CD4-positive, alpha-beta T cell treated with Interleukin-10 for 1 hour (primary cell): ENCODE measurements at regions not wholly inside any gene's neighbourhood (a gene's known extent, or its start where the extent isn't known, plus 50 kb on each side); places are given as distances from the start of the nearest gene placed in this dataset.

ENCODE experiments used
- DNase-seq: peaks from one replicate; pipeline ENCODE4 v3.0.0-alpha.2; 2020

DNA sequence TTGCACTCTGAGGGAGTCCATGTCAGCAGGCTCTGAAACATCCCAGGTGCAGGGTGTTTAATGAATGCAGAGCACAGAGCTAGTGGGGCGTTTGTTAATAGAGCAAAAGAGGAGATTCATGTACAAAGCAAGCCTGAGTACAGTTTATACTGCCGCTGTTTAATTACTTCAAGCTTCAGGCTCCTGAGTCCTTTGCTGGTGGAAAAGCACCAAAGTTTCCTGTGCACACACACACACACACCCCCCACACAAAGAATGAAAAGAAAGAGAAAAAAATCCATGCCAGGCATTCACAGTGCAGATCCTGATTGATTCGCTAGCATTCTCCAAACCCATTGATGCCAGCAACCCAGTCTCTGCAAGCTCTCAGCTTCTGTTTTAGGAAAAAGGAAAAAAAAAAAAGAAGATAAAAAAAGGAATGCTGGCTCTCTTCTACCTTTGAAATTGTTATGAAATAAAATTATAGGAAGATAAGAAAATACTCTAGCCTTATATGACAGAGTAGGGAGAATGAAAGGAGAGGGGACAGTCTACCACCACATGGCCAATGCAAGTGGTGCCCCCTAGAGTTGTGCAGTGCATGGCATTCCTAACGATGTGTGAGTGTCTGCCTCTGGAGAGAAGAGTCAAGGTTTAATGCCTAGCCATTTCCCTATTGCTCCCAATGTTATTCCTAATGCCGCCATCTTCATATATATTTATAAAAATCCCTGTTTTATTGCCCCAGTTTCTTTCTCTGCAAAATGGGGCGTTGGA, 216.5 kb downstream of the TMEM114 start:
- no peak for DNase-seq

DNA sequence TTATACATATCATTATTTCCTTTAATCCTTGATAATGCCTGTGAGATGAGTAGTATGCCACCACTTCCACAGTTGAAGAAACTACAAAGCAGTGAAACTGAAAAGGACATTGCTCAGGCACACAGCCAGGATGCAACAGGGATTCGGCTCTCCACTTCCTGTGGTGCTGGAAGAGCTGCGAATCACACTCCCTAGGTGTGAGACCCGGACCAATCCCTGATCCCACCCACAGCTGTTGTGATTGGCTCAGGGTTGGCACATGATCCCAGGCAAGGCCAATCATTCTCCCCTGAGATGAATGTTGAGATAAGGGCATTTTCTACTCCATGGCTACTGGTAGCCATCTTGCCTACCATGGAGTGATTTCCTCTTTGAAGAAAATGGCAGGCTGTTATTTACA, 218.2 kb downstream of the TMEM114 start:
- no peak for DNase-seq

DNA sequence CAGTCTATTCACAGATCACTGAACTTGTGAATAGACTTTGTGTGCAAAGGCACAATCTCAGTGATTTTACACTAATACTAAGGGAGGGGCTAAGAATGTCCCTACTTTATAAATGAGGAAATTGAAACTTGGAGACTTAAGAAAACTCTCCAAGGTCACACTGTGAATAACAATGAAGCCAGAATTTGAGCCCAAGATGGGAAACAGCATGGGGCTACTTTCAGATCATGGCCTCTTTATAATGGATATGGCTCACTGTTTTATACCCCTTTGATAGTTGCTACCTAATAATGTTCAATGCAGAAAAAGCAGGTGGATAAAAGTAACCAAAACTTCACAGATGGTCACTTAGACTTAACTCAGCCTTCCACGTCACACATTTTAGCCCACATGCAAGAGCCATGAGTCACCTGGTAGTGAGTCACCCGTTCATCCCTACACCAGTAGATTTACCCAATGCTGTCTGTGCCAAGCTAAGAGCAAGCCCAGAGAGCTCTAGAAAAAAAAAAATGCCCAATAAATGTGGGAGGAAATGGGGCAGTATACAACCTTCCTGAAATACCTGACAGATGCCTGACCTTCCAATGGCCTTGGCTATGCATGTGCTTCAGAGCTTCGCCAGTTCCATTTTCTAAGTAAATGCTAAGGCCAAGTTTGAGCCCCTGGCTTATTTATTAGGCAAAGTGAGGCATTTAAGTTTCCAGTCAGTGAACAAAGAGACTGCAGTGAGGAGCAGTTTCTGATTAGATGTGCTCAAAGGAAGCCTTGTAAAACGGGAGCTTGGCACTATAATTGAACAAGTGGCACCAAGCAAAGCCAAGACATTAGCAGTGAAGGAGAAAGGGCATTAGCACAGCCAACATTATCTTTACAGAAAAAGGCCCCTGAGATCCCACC, 219.7 kb downstream of the TMEM114 start:
- DNase-seq = no peak

DNA sequence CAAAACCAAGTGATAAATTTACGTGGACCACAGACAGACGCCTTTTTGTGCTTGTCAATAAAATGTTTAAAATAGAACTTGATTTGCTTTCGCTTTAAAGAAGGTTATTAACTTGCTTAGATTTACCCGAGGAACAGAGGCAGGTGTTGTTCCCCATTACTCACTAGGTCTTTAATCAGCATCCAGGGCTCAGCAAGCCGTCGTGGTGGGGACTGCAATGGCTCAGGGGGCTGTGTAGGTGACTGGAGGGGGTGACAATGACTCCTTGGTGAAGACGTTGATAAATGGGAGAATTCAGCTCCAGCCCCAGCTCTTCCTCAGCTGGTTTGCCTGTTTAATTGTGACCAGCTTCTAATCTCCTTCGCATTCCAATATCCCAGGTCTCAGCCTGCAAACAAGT, 231.4 kb downstream of the TMEM114 start:
- no peak for DNase-seq

DNA sequence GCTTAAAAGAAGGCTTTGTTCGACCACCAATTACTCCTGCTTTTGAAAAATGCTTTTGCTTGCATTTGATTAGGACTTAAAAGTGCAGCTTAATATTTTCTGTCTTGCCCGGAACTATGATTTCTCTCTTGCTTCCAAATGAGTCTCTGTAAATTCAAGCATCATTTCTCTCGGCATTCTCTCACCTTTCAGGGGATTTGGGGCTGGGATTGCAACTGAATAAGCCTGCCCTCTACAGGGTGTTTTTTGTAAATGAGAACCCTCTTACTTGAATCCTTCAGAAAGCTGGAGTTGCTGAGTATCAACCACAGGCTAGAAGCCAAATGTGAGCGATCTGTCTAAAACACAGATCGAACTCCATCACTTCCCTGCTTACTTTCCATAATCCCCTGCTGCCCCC, 234.6 kb downstream of the TMEM114 start:
- DNase-seq = no peak

DNA sequence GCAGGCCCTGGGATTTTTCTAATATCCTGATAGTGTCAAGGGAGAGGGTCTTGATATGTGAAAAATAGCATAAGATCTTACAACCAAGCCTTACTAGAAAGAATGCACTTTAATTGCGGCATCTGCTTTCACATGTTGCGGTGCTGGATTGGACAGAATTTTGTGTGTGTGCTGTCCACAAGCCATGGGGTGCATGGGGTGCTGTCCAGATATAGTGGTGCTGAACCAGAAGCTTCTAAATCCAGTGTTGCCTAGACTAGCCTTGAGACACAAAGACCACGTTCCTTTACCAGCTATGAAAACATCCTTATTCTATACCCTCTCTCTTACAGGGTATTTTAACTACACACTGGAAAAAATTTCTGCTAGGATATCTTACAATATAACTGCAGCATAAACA, 244.0 kb downstream of the TMEM114 start:
- no peak for DNase-seq

DNA sequence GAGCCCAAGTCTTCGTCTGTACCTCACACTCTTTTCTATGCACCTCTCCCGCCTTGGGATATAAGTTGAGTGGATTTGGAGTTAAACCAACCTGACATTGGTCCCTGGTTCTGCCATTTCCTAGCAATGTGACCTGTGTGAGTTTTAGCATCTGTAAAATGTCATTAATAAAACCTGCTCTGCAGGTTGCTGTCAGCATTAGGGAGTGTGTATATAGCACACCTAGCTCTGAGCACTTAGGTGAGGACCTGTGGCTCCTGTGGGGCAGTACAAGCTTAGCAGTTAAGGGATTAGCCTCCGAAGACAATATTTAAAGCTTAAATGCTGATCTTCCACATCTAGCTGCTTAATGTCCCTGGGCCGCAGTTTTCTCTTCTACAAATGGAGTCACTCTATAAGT, 248.0 kb downstream of the TMEM114 start:
- DNase-seq = no peak

DNA sequence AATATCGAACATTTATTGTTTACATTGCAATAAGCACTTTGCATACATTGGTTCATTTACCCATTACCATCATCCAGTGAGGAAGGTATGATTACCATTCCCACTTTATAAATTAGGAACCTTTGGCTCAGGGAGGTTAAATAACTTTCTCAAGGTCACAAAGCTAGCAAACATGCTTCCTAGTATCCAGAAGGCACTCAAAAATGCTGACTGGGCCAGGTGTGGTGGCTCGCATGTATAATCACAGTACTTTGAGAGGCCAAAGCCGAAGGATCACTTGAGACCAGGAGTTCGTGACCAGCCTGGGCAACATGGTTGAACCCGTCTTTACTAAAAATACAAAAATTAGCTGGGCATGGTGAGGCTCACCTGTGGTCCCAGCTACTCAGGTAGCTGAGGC, 259.6 kb downstream of the TMEM114 start:
- no peak for DNase-seq

DNA sequence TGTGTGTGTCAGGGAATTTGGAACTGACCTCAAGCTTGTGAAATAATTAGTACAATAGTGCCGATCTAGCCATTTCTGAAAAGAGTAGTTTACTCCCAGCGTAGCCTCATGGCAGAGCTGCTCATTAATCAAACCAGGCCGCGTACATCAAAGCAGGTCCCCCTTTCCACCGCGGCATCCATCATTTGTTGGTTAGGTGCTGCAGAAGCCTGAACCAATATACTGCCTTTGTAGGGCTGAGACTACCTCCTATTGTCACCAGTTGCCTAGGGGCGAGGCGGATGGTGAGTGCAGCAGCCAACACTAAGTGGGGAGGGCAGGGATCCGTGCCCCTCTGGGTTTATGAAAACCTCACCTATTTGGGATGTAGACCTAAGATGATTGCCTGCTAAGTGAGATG, 264.1 kb downstream of the TMEM114 start:
- DNase-seq = no peak

DNA sequence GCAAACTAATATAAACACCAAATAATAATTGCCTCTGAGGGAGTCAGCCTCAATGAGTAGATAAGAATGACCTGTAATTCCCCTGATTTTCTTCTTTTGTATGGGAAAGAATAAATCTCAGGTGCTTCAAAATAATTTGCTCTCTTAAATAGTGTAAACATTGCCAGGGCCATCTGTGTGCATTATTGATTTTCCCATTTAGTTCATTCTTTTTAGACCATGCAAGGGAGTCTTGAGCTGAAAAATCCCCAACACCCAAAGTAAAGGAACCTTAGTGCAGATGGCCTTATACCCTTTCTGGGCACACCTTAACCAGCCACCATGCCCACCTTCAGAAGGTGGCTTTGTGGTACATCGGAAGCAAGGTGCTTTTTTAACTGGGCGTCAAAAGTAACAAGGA, 267.2 kb downstream of the TMEM114 start:
- DNase-seq = no peak

DNA sequence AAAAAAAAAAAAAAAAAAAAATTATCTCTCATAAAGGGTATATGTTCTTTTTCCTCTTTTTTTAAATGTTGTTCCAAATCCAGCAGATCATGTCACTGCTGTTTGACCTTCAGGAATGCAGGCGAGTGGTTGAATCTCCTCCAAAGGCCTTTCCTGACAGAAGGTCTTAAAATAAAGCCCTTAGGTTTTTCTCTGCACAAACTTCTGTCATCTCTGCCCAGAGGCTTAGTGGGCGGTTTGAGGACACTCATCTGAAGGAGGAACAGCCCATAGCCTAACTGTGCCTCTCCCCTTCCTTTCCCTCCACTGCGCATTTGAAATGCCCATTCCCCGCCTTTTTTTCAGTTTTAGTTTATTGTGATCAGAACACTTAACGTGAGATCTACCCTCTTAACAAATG, 270.2 kb downstream of the TMEM114 start:
- DNase-seq = no peak

DNA sequence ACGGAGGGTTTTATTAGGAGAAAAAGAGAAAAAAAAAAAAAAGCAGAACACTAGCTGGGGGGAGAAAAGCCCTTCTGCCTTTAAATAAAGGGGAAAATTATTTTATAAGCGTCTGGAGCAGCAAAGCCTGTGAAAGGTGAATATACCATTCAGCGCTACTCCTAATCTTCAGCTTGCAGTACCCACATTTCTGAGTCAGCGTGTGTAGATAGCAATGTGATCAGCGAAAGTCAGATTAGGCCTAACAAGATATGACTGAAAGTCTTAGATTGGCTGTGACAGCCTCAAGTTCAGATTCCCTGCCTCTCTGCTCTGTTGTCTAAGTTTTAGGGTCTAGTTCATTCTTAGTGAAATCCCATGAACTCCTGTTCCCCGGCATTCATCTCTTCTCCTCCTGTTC, 279.5 kb downstream of the TMEM114 start:
- DNase-seq = no peak

DNA sequence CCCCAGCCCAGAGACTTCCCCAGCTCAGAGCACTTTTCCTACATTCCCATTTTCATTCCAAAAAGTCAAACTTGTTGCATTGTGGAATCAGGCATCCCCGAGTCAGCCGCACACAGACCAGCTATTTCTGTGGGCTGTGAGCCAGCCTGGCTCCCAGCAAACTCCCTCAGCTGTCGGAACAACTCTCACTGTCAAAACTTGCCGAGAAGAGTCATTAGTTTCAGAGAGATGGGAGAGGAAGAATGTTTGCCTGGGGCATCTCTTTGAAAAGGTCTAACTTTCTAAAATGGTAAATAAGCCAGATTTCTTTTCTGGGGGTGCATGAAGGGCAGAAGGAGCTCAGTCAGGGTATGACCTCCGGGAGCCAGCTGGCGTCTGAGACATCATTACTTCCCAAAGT, 280.0 kb downstream of the TMEM114 start:
- no peak for DNase-seq

DNA sequence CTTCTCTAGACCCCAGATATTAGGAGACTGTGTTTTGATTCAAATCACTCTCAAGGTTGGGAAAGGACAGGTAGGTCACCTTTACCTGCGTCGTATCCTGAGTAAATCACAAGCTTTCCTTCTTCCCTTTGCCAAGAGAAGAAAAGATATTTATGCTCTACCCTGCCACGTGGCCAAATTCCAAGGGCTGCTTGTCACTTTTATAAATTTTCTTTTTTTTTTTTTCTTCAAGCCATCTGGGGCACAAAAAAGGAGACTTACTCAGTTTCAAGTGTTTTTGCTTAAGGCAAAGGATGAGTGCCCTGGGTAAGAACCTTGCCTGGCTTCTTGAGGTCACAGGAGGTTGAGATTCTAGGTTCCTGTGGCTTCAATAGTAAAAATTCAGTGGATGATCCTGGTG, 285.1 kb downstream of the TMEM114 start:
- no peak for DNase-seq

DNA sequence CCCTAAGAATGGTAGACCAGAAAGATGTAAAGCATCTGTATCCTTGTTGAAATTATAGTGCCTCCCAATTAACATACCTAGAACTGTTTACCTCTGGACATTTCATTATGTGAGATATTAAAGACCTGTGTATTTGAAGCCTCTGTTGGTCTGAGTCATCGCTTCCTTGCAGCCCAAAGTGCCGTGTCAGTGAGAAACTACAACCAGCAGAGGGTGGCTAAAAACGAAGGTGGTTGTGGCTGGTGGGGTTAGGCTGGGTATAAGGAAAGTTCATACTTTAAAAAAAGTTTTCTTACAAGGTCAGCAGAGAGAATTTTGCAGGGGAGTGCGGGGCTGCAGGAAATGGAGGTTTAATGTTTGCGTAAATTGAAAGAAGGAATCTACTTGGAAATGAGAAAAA, 290.7 kb downstream of the TMEM114 start:
- DNase-seq = no peak

DNA sequence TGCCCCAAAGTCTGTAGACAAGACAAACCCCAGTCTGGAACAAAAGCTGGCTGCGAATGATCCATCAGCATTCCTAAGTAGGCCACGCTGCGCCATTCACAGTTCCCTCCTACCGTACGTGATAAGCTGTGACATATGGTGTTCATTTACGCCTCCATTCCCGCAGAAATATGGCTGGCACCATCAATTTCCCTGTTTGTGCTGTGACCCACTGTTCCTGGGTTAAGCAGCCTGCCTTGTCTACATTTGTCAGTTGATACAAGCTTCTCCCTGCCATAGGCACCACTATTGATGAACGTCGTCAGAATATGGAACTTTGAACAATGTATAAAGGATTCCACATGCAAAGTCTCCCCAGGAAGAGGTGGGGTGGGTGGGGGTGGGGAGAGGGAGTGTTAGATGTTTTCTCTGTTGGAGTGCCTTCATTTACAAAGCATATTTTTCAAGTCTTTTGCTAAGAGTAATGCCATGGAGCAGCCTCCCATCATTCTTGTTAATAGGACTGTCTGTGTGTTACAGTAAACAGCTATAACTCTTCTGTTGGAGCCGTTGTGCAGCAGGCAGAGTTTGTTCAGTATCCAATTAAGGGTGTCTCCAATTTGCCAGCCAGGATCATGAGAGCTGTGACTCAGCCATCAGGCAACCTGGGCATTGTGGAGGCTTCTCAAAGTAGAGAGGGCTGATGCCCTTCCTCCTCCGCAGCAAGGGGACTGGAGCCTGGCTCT, 294.6 kb downstream of the TMEM114 start:
- no peak for DNase-seq

DNA sequence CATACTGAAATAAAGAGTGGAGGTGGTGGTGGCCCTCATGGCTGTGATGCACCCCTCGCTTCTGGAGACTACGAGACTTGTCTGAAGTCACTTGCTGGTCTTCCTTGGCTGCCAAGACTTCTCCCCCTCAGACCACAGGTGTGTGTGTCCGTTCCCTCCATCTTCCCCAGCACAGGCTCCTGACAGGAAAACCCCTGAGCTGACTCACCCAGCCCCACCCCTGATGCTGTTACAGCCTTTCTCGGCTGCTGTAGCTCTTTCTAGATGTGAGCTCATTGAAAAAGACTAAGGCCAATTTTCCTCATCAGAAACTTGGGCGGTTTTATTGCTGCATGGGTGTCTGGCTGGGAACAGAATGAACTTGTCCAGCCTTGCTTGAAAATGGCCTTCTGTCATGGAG, 296.9 kb downstream of the TMEM114 start:
- DNase-seq = no peak

DNA sequence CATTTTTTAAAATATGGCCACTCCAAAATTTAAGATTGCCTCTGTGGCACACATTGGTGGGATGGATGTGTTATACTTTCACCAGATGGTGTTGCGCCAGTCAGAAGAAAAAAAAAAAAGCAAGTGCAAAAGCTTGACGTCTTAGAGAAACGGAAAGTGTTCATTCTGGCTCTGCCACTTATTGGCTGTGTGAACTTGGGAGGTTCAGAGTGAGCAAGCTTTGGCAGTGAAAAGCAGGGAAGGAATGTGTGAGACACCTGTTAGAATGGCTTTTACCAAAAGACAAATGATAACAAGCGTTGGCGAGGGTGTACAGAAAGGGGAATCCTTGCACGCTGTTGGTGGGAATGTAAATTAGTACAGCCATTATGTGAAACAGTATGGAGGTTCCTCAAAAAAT, 298.0 kb downstream of the TMEM114 start:
- DNase-seq = no peak

DNA sequence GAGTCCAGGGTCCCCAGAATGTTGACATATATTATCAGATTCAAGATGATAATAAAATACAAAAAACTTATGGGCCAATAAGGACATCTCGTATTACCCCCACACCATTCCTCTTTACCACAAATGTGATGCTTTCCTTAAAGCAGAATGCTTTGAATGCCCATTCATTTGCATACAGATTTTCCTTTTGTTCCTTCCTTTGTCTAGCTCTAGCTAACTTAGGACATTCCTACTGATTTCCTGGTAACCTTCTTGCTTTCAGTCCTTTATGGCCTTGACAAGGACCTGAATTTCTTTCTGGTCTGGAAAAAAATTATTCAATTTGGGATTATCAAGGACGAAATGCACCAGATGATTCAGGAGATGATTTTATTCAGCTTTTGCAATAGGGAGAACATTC, 304.0 kb downstream of the TMEM114 start:
- no peak for DNase-seq

DNA sequence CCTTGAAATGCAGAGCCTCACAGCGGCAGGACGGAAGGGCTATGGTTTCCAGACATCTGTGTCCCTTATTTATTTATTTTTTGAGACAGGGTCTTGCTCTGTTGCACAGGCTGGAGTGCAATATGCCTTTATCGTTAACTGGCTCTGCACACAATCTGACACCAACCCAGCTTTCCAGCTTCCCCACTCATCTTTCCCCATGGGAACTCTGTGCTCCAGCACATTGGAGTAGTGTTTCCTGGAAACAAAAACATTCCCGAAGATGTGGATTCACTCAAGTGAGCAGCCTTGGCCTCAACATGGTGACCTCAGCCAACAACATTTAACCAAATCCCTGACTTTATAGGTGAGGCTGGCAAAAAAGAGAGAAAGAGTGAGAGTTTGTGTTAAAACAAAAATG, 307.1 kb downstream of the TMEM114 start:
- no peak for DNase-seq

DNA sequence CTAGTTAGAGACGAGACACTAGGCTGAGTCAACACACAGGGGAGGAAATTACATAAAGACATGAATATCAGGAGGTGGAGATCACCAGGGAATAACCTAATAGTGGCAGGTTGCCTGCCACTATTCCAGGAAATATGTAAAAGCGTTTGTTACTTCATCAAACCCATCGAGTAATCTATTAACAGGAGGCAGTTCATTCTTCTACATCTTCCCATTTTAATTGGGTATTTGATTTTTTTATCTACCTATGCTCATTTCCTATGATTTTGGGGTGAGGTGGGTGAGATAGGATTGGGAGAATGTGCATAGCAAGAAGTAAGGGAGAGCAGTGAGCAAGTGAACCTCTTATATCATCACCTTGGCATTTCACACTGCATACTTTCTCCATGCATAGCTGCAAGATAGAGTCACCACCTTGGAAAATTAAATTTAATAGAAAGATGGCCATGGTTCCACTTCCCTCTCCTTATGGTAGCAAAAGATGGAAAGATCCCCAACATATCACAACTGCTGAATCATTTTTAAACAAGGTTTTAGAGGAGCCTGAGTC, 312.2 kb downstream of the TMEM114 start:
- no peak for DNase-seq

DNA sequence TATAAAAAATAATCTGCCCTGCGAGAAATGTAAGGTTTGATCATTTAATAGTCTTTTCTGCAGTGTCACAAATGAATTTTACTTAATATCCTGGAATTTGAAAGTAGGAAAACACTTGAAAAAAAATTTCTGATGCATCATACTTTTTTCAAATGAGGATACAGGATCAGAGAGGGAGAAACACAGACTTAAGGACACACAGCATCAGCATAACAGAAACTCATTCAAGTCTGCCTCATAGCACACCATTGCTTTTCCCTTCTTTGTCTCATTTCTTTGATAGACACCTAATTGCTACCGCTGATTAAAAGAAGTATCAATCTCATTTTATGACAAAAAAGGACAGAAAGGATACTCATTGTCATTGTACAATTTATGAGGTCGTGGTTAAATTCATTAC, 319.0 kb downstream of the TMEM114 start:
- DNase-seq = no peak

DNA sequence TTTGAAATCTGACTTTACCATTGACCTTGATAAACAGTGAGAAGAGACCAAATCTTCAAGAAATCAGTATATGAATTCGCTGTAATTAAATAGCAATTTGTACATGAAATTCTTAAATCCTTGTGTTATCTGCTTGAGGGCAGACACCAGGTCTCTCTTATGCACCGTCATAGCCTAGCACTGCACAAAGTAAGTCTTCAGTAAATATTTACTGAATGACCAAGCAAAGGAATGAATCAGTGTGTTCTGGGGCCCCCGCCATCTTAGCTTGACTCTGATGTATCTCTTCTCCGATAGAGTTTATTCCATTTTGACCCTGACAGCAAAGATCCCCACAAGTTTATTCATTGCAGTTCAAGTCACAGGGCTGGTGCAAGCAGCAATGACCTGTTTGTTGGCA, 328.0 kb downstream of the TMEM114 start:
- DNase-seq = no peak

DNA sequence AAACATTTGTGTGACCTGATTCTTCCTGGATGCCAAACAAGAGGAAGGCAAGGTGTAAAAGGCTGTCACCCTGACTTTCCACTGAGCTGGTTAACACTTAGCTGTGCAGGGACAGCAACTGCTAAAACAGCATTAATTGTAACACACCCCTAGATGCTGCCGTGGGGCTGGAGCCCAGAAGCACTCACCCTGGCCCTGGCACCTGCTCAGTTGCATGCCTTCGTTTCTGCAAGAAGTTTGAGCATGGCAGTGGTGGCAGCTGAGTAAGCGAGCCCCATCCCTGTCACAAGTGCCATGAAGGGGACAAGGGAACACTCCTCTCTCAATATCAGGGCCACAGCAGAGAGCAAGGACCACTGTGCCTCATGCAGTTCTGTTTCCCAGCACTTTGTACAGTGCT, 330.2 kb downstream of the TMEM114 start:
- DNase-seq = no peak
